Vagina (tissue), 2 donors: ENCODE measurements at regions not wholly inside any gene's neighbourhood (a gene's known extent, or its start where the extent isn't known, plus 50 kb on each side); places are given as distances from the start of the nearest gene placed in this dataset.

Source experiments
- DNase-seq, 2 donors: peaks; one replicate each; pipeline ENCODE4 v3.0.0-alpha.2; 2017; ENCODE audit errors: extremely low spot score in 2 of 2
- H3K27ac ChIP-seq: fragments of 200-600 bp; sonication (generic); one replicate; pipeline ENCODE4 v1.5.1; 2019
- H3K27me3 ChIP-seq: fragments of 200-600 bp; sonication (generic); one replicate; pipeline ENCODE4 v1.5.1; 2019
- H3K36me3 ChIP-seq, 2 donors: fragments of 200-600 bp; sonication (generic); one replicate each; pipeline ENCODE4 v1.5.1; 2017 to 2019
- H3K4me1 ChIP-seq: fragments of 200-600 bp; sonication (generic); one replicate; pipeline ENCODE4 v1.5.1; 2019
- H3K4me3 ChIP-seq, 2 donors: fragments of 200-600 bp; sonication (generic); 1 replicate in 1 of 2; 2 replicates in 1 of 2; pipeline ENCODE4 v1.5.1; 2016 to 2019
- H3K9me3 ChIP-seq: fragments of 200-600 bp; sonication (generic); one replicate; pipeline ENCODE4 v1.5.1; 2019
- CTCF ChIP-seq, 3 experiments: fragments of 450-650 bp in 2 of 3; fragments of 200-600 bp in 1 of 3; sonication (generic) in 1 of 3; IDR thresholded peaks; one replicate each; pipeline ENCODE4 v1.5.1; 2017 to 2019; ENCODE audit warnings: antibody characterized with exemption in 3 of 3, mild to moderate bottlenecking in 2 of 3, moderate library complexity in 2 of 3
- POLR2A ChIP-seq, 2 donors: fragments of 450-650 bp; IDR thresholded peaks; one replicate each; pipeline ENCODE4 v1.6.1; 2017; ENCODE audit warnings: antibody characterized with exemption in 2 of 2, mild to moderate bottlenecking in 2 of 2, moderate library complexity in 2 of 2
- POLR2AphosphoS5 ChIP-seq, 2 donors: sonication (generic); formaldehyde crosslinking; IDR thresholded peaks; one replicate each; pipeline ENCODE4 v1.9.0; 2017; ENCODE audit warnings: antibody characterized with exemption in 2 of 2, mild to moderate bottlenecking in 2 of 2, low read depth in 1 of 2; ENCODE audit not compliant: insufficient read depth in 1 of 2
- intact Hi-C: fragments of 100-400 bp; cut with DNase I; formaldehyde crosslinking; loops from one replicate; pipeline ENCODE4 v1.15.1; 2023

GRCh38 chr1:94624203-94624602 lies 82.6 kb upstream of the F3 start:
- intact Hi-C loops, result no loop called here
- Histone ChIP-seq H3K4me3 (no peak overlapping the region), H3K4me1 (peaks cover 9% of the 10 kb centered on the region), H3K36me3 (no peaks in the 10 kb centered on the region), H3K27ac (no peak overlapping the region), H3K27me3 (no peaks in the 10 kb centered on the region), H3K9me3 (no peaks in the 10 kb centered on the region)
- no peak for TF ChIP-seq POLR2A (IDR thresholded peaks at IDR 0.05)
- TF ChIP-seq CTCF (IDR thresholded peaks at IDR 0.05), result no peak
- no peak for TF ChIP-seq POLR2AphosphoS5 (IDR thresholded peaks at IDR 0.05; ENCODE audit: insufficient read depth in 1 of 2, low read depth in 1 of 2)
- DNase-seq, result no peak

DNA sequence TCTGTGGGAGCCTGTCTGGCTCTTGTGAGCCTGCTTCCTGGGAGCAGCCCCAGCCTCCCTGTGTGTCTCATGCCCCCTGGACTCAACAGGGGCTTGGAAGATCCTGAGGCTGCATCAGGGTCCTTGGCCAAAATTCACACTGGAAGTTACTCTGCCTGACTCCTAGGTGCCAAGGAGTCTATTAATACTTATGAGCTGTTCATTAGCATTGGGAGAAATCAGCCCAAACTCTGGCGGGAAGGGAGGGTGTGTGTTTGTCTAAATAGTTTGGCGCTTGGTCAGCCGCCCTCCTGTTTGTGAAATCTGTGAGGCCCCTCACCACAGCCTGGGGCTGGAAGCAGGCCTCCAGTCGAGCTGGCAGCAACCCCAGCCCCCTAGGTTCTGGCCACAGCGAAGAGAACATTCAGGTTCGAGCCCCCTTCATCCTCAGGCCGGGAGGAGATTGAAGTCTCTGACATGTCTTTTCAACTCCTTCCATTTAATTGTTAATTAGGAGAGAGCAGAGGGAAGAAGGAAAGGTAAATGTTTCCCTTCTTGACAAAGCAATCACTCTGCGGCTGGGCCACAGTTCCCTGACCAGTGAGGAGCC lies 82.1 kb upstream of the F3 start:
- TF ChIP-seq POLR2AphosphoS5 (IDR thresholded peaks at IDR 0.05; ENCODE audit: insufficient read depth in 1 of 2, low read depth in 1 of 2), result no peak
- TF ChIP-seq POLR2A (IDR thresholded peaks at IDR 0.05), result no peak
- TF ChIP-seq CTCF (IDR thresholded peaks at IDR 0.05), result no peak
- intact Hi-C loops, result no loop called here
- Histone ChIP-seq H3K36me3 (no peaks in the 10 kb centered on the region), H3K27ac (no peak overlapping the region), H3K9me3 (no peaks in the 10 kb centered on the region), H3K4me3 (no peak overlapping the region), H3K27me3 (no peaks in the 10 kb centered on the region), H3K4me1 (peaks cover 9% of the 10 kb centered on the region)
- no peak for DNase-seq

DNA sequence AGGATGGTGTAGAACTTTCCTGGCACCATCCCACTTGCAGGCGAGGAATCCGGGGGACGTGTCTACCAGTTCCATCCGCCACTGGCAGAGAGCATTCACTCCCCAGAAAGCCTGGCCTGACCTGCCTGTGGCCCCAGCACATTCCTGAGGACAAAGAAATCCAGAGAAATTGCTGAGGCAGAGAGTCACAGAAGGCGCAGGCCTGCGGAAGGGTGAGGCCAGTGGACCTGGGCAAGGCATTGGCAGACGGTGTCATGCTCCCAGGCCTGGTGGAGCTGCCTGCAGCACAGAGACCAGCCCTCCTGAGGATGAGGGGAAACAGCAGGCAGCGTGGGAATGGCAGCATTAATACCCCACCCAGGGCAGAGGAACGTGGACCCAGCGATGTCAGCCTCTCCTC lies 81.2 kb upstream of the F3 start:
- H3K36me3 ChIP-seq, result no peaks in the 10 kb centered on the region
- TF ChIP-seq CTCF (IDR thresholded peaks at IDR 0.05) (no peak), POLR2A (IDR thresholded peaks at IDR 0.05) (no peak), POLR2AphosphoS5 (IDR thresholded peaks at IDR 0.05; ENCODE audit: insufficient read depth in 1 of 2, low read depth in 1 of 2) (no peak)
- no peak overlapping the region for H3K27ac ChIP-seq
- no peaks in the 10 kb centered on the region for H3K27me3 ChIP-seq
- peaks cover 9% of the 10 kb centered on the region for H3K4me1 ChIP-seq
- no peak overlapping the region for H3K4me3 ChIP-seq
- intact Hi-C loops, result no loop called here
- no peaks in the 10 kb centered on the region for H3K9me3 ChIP-seq
- no peak for DNase-seq

DNA sequence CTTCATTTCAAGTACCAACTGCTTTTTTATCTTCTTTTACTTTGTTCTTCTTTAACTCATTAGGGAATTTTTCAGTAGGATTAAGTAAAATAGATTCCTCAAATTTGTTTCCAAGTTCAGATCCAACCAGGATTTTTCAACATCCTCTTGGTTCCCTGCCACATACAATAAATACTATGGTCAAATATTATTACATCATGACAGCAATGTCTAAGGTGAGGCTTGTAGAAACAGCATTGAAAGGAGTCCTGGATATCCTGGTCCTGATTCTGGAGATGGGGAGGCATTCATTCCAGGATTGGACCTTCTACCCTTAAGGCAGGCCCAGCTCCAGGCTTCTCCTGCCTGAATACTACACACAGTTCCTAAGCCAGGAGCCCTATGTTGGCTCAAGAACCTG lies 80.2 kb upstream of the F3 start:
- DNase-seq, result no peak
- no peak overlapping the region for H3K27ac ChIP-seq
- H3K4me3 ChIP-seq, result no peak overlapping the region
- H3K36me3 ChIP-seq, result no peaks in the 10 kb centered on the region
- no peak for TF ChIP-seq POLR2A (IDR thresholded peaks at IDR 0.05)
- no peak for TF ChIP-seq CTCF (IDR thresholded peaks at IDR 0.05)
- no peak for TF ChIP-seq POLR2AphosphoS5 (IDR thresholded peaks at IDR 0.05; ENCODE audit: insufficient read depth in 1 of 2, low read depth in 1 of 2)
- H3K9me3 ChIP-seq, result no peaks in the 10 kb centered on the region
- peaks cover 9% of the 10 kb centered on the region for H3K4me1 ChIP-seq
- intact Hi-C loops, result no loop called here
- H3K27me3 ChIP-seq, result no peaks in the 10 kb centered on the region

GRCh38 chr1:94621395-94621794 lies 79.8 kb upstream of the F3 start:
- Histone ChIP-seq H3K4me1 (peaks cover 9% of the 10 kb centered on the region), H3K36me3 (no peaks in the 10 kb centered on the region), H3K27ac (no peak overlapping the region), H3K4me3 (no peak overlapping the region), H3K27me3 (no peaks in the 10 kb centered on the region), H3K9me3 (no peaks in the 10 kb centered on the region)
- no peak for DNase-seq
- TF ChIP-seq CTCF (IDR thresholded peaks at IDR 0.05) (no peak), POLR2A (IDR thresholded peaks at IDR 0.05) (no peak)
- intact Hi-C loops, result no loop called here
